ENCODE measurements at regions not wholly inside any gene's neighbourhood (a gene's known extent, or its start where the extent isn't known, plus 50 kb on each side); places are given as distances from the start of the nearest gene placed in this dataset.
"Not testable (repeated sequence)": the region's sequence is repeated elsewhere in the genome, so short reads cannot be mapped to it uniquely, and the experiment has no call there.

DNA sequence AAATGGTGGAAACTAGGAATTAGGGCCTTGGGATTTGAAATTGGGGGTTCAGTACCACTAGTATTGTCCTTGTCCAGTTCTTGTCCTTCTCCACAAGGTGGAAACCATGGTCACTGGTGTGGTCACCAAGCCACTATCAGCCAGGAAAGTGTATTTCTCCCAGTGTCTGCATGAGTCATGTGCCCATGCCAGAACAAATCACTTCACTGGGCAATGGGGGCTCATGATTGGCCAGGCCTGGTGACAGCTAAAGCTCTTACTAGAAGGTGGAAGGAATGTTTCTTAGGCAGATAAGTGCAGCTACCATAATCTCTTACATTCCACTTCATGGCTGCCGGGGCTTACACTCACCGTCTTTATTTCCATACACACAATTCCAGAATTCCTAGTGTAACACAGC lies 124.8 kb upstream of the TACR1 start:
- DNase-seq: no peak

GRCh38 chr2:75321599-75321922 lies 122.2 kb upstream of the TACR1 start:
- DNase-seq: no peak

GRCh38 chr2:75320898-75321598 lies 121.7 kb upstream of the TACR1 start:
- DNase-seq: no peak

GRCh38 chr2:75319951-75320350 lies 120.6 kb upstream of the TACR1 start:
- DNase-seq: no peak

- DNase-seq: no peak
Measured at GRCh38 chr2:75317802-75318201, 118.5 kb upstream of the TACR1 start.

- no peak for DNase-seq
Measured at GRCh38 chr2:75317316-75317715, 118.0 kb upstream of the TACR1 start.

DNA sequence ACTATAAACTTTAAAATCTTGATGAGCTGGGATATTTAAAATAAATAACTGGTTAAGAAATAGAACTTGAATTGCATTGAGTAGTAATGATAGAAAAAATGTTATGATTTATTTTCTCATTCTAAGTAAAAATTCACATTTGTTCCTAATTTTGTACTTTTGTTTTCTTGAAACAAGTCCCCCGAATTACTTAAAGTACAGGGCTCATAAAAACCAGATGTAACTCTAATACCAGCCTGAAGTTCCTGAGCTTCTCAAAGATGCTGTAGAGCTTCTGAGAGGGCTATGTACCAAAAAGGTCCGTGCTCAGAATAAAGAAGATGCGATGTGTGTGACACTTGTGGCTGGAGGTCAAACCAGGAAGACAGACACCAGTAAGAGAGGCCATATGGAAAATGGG lies 116.1 kb upstream of the TACR1 start:
- no peak for DNase-seq

DNA sequence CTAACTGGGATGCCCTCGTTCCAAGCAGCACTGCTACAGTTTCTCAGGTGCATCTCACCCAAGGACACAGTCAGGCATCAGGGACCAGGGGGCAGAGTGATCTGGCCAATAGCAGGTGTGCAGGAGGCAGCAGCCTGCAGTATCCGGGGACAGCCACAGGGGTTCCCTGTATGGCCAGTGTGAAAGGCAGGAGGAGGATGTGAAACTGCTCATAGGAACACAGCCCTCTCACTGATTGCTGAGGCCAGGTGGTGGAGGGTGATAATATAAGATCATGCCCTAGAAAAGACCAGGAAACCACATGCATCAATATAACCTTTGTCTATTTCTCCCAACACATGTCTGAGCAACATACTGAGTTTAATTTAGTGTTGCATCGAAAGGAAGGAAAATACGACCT lies 112.7 kb upstream of the TACR1 start:
- DNase-seq: no peak

DNA sequence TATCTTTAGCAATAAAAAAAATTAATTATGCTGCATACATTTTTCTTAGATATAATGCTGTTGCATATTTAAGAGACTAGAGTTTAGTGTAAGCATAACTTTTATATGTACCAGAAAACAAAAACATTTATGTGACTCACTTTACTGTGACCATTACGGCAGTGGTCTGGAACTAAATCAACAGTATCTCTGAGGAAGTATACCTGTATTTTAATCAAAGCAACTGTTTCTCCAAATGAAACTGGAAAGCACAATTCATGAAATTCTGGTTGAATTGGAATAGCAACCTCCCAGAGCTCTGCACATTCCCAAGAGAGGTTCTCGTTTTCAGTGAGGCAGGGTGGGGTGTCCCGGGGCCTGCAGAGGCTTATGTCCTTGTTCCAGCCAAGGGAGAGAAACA lies 112.2 kb upstream of the TACR1 start:
- no peak for DNase-seq

DNA sequence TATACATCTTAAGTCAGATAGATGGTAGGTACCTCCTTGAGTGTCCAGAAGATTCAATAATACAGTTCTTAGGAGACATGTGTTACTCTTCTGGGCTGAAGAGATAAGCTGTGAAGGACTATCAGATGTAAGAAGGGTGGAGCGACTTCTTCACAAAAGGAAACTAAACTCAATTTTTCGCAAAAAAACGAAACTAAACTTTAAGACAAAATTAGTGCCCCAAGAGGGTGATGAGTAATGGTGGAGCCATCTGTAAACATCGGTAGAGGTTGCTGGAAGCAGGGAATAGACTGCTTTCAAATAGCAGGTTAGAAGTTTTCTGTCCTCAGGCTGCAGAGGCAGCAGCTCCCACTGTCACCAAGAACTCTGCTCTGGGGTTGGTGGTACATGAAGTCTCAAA lies 111.6 kb upstream of the TACR1 start:
- DNase-seq: no peak

- DNase-seq: no peak
Measured at GRCh38 chr2:75309596-75310463, 110.5 kb upstream of the TACR1 start.

DNA sequence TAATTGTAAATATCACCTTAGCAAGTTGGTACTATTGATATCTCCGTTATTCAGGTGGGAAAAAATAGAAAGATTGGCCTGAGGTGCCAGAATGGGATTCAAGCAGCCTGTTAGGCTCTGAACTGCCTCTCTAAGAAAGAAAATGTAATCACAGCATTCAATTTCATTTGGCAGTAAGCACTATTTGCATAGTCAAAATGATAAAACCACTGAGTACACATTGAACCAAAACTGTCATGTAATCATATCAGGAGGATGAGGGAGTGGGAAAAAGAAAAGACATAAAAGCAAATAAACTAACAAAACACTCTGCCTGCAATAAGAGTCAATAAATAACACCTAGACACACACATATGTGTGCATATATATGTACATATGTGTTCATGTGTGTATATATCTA lies 103.9 kb upstream of the TACR1 start:
- no peak for DNase-seq

- DNase-seq: no peak
Measured at GRCh38 chr2:75294362-75294761, 95.0 kb upstream of the TACR1 start.

GRCh38 chr2:75292826-75293225 lies 93.5 kb upstream of the TACR1 start:
- no peak for DNase-seq

- DNase-seq: no peak
Measured at GRCh38 chr2:75290600-75291150, 91.4 kb upstream of the TACR1 start.

DNA sequence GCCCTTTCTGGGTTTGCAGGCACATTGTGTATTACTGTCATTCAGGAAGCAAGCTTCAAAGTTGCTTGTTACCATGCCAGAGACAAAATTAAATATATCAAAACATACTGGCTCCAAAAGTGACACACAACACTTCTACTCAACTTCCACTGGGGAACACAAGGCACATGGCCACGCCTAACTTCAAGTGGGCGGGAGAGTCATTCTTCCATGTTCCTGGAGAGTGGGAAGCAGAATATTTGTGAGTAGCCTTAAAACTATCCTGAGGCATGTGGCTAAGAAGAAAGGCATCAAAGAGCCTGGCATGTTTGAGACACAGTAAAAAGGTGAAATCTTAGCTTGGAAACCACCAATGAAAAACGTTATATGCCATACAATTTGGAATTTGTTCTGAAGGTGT lies 90.5 kb upstream of the TACR1 start:
- DNase-seq: no peak

- not testable (repeated sequence) for DNase-seq
Measured at GRCh38 chr2:75289178-75289577, 89.9 kb upstream of the TACR1 start.

- DNase-seq: no peak
Measured at GRCh38 chr2:75288760-75289159, 89.4 kb upstream of the TACR1 start.

DNA sequence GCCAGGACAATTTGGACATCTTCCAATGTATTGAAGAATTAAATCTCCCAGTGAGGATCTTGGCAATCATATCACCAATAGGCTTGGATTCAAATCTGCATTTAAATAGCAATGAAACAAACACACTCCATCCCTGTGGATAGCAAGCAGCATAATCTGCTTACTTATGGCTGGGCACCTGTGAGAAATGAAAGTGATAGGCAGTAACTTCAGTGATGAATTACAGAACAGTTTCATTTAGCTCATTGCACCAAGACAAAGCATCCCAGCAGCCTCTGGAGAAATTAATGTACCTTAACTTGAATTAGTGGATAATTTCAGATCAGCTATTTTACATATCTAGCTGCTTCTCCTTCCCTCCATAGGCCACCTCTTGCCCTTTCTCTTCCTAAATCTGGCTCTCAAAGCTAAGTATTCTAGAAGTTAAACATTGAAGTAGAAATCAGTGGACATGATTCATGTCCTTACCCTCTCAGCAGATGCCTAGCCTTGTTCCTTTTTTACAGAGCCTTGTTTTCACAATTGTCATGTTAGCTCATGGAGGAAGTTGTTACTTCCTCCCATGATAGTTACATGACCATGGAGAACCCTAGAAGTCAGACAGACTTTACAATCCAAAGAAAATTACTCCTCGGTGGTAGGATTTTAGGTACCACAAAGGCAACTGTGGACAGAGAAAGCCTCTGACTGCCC lies 88.5 kb upstream of the TACR1 start:
- no peak for DNase-seq

GRCh38 chr2:75284345-75284744 lies 85.0 kb upstream of the TACR1 start:
- no peak for DNase-seq

DNA sequence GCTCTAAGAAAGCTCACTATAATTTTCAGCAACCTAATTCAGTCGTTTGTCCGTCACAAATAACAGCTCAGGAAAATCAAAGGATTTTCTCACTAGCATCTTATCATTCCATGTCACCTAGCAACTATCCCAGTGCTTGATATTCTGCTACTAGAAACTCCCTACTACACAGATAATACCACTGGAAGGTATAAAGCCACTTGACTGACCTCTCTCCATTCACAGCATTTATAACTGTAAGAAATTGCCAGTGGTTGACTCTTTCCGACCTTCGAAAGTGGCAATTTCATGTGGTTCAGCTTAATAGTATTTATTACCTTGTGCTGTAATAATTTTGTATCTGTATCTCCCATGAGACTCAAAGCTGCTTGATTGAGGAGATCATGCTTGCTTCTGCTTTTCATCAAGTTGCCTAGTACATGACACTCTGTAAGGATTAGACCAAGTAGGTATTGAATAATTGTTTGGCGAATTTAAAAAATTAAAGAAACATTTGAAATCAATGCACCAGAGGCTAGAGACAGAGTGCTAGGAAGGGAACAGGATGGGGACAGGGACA lies 79.6 kb upstream of the TACR1 start:
- DNase-seq: no peak

- DNase-seq: no peak
Measured at GRCh38 chr2:75278314-75278713, 79.0 kb upstream of the TACR1 start.

DNA sequence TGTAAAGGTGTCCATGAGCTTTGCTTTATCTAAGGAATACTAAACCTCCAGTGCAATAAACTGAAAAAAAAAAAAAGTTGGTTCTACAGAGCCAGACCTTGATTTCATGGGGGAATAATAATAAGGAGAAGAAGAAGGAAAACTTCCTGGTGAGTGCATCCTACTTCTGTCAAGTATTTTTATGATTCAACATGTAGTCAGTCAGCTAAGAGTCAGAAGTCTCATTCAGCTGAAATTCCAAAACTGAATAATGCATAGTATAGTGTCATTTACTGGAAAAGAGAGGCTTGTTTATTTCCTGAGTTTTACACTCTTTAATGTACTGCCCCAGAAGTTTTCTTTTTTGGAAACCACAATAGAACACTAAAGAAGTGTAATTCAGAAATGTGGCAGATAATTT lies 77.8 kb upstream of the TACR1 start:
- no peak for DNase-seq

All from NCI-H446 (cell line).